ENCODE measurements at regions not wholly inside any gene's neighbourhood (a gene's known extent, or its start where the extent isn't known, plus 50 kb on each side); places are given as distances from the start of the nearest gene placed in this dataset.
"Not testable (repeated sequence)": the region's sequence is repeated elsewhere in the genome, so short reads cannot be mapped to it uniquely, and the experiment has no call there.

DNA sequence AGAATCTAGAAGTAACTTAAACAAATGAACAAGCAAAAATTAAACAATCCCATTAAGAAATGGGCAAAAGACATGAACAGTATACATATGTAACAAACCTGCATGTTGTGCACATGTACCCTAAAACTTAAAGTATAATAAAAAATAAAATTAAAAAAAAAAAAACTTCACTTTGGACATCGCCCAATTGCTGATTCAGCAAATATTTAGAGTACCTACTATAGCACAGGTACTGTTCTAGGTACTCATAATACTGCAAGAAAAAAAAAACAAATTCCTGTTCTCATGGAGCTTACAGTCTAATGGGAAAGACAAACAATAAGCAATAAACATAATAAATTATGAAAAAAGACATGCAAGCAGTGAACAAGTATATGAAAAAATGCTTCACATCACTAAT is 501.5 kb upstream of the HS3ST5 start:
- Histone ChIP-seq H3K36me3 (replicated peaks; ENCODE audit: control insufficient read depth, insufficient read depth, low read length) (no peaks in the 10 kb centered on the region), H3K27me3 (ENCODE audit: control insufficient read depth, insufficient read depth, low read length) (no peaks in the 10 kb centered on the region), H3K4me3 (ENCODE audit: insufficient read depth, low read depth, low read length) (no peak overlapping the region)
- DNase-seq = no peak

GRCh38 chr6:114839019-114839418 is 496.2 kb upstream of the HS3ST5 start:
- no peaks in the 10 kb centered on the region for H3K36me3 ChIP-seq (replicated peaks; ENCODE audit: control insufficient read depth, insufficient read depth, low read length)
- no peak for DNase-seq
- H3K4me3 ChIP-seq (ENCODE audit: insufficient read depth, low read depth, low read length) = no peak overlapping the region
- no peaks in the 10 kb centered on the region for H3K27me3 ChIP-seq (ENCODE audit: control insufficient read depth, insufficient read depth, low read length)

- no peaks in the 10 kb centered on the region for H3K36me3 ChIP-seq (replicated peaks; ENCODE audit: control insufficient read depth, insufficient read depth, low read length)
- H3K27me3 ChIP-seq (ENCODE audit: control insufficient read depth, insufficient read depth, low read length) = no peaks in the 10 kb centered on the region
- DNase-seq = no peak
- H3K4me3 ChIP-seq (ENCODE audit: insufficient read depth, low read depth, low read length) = no peak overlapping the region
Measured at GRCh38 chr6:114833211-114833610, 490.4 kb upstream of the HS3ST5 start.

- Histone ChIP-seq H3K27me3 (ENCODE audit: control insufficient read depth, insufficient read depth, low read length) (no peaks in the 10 kb centered on the region), H3K4me3 (ENCODE audit: insufficient read depth, low read depth, low read length) (no peak overlapping the region), H3K36me3 (replicated peaks; ENCODE audit: control insufficient read depth, insufficient read depth, low read length) (no peaks in the 10 kb centered on the region)
- DNase-seq = no peak
Measured at GRCh38 chr6:114830515-114830914, 487.7 kb upstream of the HS3ST5 start.

GRCh38 chr6:114827135-114827534 is 484.3 kb upstream of the HS3ST5 start:
- no peaks in the 10 kb centered on the region for H3K27me3 ChIP-seq (ENCODE audit: control insufficient read depth, insufficient read depth, low read length)
- H3K4me3 ChIP-seq (ENCODE audit: insufficient read depth, low read depth, low read length) = no peak overlapping the region
- no peaks in the 10 kb centered on the region for H3K36me3 ChIP-seq (replicated peaks; ENCODE audit: control insufficient read depth, insufficient read depth, low read length)
- DNase-seq = no peak

DNA sequence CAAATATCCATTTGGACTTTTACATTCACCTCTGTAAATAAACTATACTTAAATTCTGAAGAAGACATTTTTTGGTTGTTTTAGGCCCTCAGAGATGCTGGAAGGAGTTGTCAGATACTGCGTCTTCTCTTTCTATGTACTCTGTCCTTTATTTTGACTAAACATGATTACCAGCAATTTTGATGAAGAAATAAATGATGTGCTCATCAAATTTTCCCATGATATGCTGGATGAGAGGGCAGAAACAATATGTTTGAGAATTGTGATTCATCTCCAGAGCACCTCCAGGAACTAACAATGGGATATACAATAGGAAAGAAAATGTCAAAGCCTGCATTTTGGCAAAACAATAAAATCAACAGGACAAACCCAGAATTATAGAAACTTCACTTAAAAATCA is 481.6 kb upstream of the HS3ST5 start:
- Histone ChIP-seq H3K27me3 (ENCODE audit: control insufficient read depth, insufficient read depth, low read length) (no peaks in the 10 kb centered on the region), H3K4me3 (ENCODE audit: insufficient read depth, low read depth, low read length) (no peak overlapping the region), H3K36me3 (replicated peaks; ENCODE audit: control insufficient read depth, insufficient read depth, low read length) (no peaks in the 10 kb centered on the region)
- DNase-seq = no peak

DNA sequence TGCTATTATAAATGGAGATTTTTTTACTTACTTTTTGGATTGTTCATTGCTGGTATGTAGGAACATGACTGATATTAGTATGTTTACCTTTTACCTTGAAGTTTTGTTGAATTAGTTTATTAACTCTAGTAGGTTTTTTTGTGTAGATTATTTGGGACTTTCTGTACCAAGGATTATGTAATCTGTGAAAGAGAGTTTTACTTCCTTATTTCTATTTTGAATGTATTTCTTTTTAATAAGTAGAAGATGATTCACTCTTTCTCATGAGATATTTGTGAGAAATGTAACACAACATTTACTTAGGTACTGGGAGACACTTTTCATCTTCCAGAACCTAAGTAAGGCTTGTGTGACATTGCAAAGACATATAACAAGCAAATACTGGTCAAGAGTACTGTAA is 473.9 kb upstream of the HS3ST5 start:
- no peak overlapping the region for H3K4me3 ChIP-seq (ENCODE audit: insufficient read depth, low read depth, low read length)
- no peaks in the 10 kb centered on the region for H3K36me3 ChIP-seq (replicated peaks; ENCODE audit: control insufficient read depth, insufficient read depth, low read length)
- no peaks in the 10 kb centered on the region for H3K27me3 ChIP-seq (ENCODE audit: control insufficient read depth, insufficient read depth, low read length)
- DNase-seq = no peak

GRCh38 chr6:114810468-114810867 is 467.6 kb upstream of the HS3ST5 start:
- no peaks in the 10 kb centered on the region for H3K36me3 ChIP-seq (replicated peaks; ENCODE audit: control insufficient read depth, insufficient read depth, low read length)
- no peak overlapping the region for H3K4me3 ChIP-seq (ENCODE audit: insufficient read depth, low read depth, low read length)
- no peak for DNase-seq
- H3K27me3 ChIP-seq (ENCODE audit: control insufficient read depth, insufficient read depth, low read length) = no peaks in the 10 kb centered on the region

GRCh38 chr6:114805426-114805825 is 462.6 kb upstream of the HS3ST5 start:
- not testable (repeated sequence) for H3K4me3 ChIP-seq (ENCODE audit: insufficient read depth, low read depth, low read length); DNase-seq; H3K27me3 ChIP-seq (ENCODE audit: control insufficient read depth, insufficient read depth, low read length); H3K36me3 ChIP-seq (replicated peaks; ENCODE audit: control insufficient read depth, insufficient read depth, low read length)

- no peaks in the 10 kb centered on the region for H3K36me3 ChIP-seq (replicated peaks; ENCODE audit: control insufficient read depth, insufficient read depth, low read length)
- no peak for DNase-seq
- H3K4me3 ChIP-seq (ENCODE audit: insufficient read depth, low read depth, low read length) = no peak overlapping the region
- H3K27me3 ChIP-seq (ENCODE audit: control insufficient read depth, insufficient read depth, low read length) = no peaks in the 10 kb centered on the region
Measured at GRCh38 chr6:114796576-114796975, 453.8 kb upstream of the HS3ST5 start.

DNA sequence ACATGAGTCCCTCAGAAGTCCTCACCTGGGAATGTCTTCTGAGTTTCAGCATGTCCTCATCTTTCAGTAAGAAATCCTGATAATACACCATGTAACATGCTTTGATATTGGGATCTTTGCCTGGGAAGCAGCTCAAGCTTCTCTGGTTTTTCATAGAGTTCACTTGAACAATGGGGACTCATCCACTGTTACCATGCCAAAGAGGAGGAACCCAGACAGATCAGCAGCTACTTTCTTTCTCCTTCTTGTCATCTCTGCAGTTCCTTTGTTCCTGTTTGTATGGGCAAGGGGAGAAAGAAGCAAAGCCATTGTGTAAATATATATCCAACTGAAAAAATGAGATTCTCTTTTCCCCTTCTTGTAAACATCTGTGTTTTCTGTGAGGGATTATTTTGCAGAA is 450.6 kb upstream of the HS3ST5 start:
- Histone ChIP-seq H3K36me3 (replicated peaks; ENCODE audit: control insufficient read depth, insufficient read depth, low read length) (no peaks in the 10 kb centered on the region), H3K4me3 (ENCODE audit: insufficient read depth, low read depth, low read length) (no peak overlapping the region), H3K27me3 (ENCODE audit: control insufficient read depth, insufficient read depth, low read length) (no peaks in the 10 kb centered on the region)
- DNase-seq = no peak

- Histone ChIP-seq H3K27me3 (ENCODE audit: control insufficient read depth, insufficient read depth, low read length) (no peaks in the 10 kb centered on the region), H3K4me3 (ENCODE audit: insufficient read depth, low read depth, low read length) (no peak overlapping the region), H3K36me3 (replicated peaks; ENCODE audit: control insufficient read depth, insufficient read depth, low read length) (no peaks in the 10 kb centered on the region)
- DNase-seq = no peak
Measured at GRCh38 chr6:114785235-114786127, 442.7 kb upstream of the HS3ST5 start.

DNA sequence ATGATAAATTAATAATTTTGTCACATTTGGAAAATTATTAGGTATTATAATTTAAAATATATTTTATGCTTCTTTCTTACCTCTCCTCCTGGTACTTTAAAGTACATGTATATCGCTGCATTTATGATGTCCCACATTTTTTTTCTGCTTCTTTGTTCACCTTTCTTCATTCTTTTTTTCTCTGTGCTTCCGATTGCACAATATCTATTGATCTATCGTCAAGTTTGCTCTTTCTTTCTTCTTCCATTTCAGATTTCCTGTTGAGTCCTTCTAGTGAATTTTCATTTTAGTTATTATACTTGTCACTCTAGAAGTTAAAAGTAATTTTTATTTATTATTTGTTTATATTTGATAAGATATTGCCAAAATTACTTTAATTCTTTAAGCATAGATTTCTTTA is 441.0 kb upstream of the HS3ST5 start:
- H3K27me3 ChIP-seq (ENCODE audit: control insufficient read depth, insufficient read depth, low read length) = no peaks in the 10 kb centered on the region
- no peak for DNase-seq

GRCh38 chr6:114783083-114783482 is 440.3 kb upstream of the HS3ST5 start:
- Histone ChIP-seq H3K27me3 (ENCODE audit: control insufficient read depth, insufficient read depth, low read length) (no peaks in the 10 kb centered on the region), H3K4me3 (ENCODE audit: insufficient read depth, low read depth, low read length) (no peak overlapping the region), H3K36me3 (replicated peaks; ENCODE audit: control insufficient read depth, insufficient read depth, low read length) (no peaks in the 10 kb centered on the region)
- no peak for DNase-seq

More for the DNA sequence above, 441.0 kb upstream of the HS3ST5 start:
- H3K4me3 ChIP-seq (ENCODE audit: insufficient read depth, low read depth, low read length) = no peak overlapping the region
- H3K36me3 ChIP-seq (replicated peaks; ENCODE audit: control insufficient read depth, insufficient read depth, low read length) = no peaks in the 10 kb centered on the region

- no peak for DNase-seq
- H3K4me3 ChIP-seq (ENCODE audit: insufficient read depth, low read depth, low read length) = no peak overlapping the region
- no peaks in the 10 kb centered on the region for H3K36me3 ChIP-seq (replicated peaks; ENCODE audit: control insufficient read depth, insufficient read depth, low read length)
- no peaks in the 10 kb centered on the region for H3K27me3 ChIP-seq (ENCODE audit: control insufficient read depth, insufficient read depth, low read length)
Measured at GRCh38 chr6:114764866-114765265, 422.0 kb upstream of the HS3ST5 start.

GRCh38 chr6:114762145-114762544 is 419.3 kb upstream of the HS3ST5 start:
- no peak for DNase-seq
- Histone ChIP-seq H3K4me3 (ENCODE audit: insufficient read depth, low read depth, low read length) (no peak overlapping the region), H3K27me3 (ENCODE audit: control insufficient read depth, insufficient read depth, low read length) (no peaks in the 10 kb centered on the region), H3K36me3 (replicated peaks; ENCODE audit: control insufficient read depth, insufficient read depth, low read length) (no peaks in the 10 kb centered on the region)
